GM21723 (cell line): ENCODE measurements at regions not wholly inside any gene's neighbourhood (a gene's known extent, or its start where the extent isn't known, plus 50 kb on each side); places are given as distances from the start of the nearest gene placed in this dataset.
"Not testable (repeated sequence)": the region's sequence is repeated elsewhere in the genome, so short reads cannot be mapped to it uniquely, and the experiment has no call there.

ENCODE experiments used
- ATAC-seq: cut with Tn5 transposase; IDR thresholded peaks from one replicate; pipeline ENCODE4 v1.9.1; 2021; ENCODE audit warnings: mild to moderate bottlenecking, moderate library complexity; ENCODE audit not compliant: unreplicated experiment

DNA sequence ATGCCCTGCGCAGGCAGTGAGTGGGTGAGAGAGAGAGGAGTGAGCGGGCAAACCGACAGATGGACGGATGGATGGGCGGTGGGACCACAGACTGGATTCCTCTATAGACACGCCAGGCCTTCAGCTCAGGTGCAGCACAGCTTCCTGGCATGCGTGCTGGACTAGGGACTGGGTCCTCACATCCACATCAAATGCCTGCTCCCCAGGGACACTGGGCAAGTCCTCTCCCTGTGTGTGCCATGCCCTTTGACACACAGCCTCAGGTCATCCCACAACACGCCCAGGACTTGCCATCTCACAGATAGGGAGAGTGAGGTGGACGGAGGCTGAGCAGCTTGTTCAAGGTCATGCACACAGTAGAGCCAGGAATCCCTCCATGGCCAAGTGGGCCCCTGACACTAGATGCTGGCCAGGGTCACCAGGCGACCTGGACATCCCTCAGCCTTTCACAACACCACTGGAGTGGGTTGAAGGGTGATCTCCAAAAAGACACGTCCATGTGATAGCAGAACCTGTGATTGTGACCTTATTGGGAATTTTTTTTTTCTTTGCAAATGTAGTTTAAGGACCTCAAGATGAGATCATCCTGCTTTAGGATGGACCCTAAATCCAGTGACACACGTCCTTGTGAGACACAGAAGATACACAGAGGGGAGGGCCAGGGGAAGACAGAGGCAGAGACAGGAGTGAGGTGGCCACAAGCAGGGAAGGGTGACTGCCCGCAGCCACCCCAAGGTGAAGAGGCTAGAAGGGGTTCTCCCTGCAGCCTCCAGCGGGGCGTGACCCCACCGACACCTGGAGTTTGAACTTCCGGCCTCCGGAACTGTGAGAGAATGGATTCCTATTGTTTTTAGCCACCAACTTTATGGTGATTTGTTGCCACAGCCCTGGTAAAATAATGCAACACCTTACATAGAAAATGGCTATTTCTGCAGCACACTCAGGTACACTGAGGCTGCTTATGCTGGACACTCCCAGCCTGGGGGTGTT lies 155.0 kb upstream of the CHST15 start:
- no peak for ATAC-seq

DNA sequence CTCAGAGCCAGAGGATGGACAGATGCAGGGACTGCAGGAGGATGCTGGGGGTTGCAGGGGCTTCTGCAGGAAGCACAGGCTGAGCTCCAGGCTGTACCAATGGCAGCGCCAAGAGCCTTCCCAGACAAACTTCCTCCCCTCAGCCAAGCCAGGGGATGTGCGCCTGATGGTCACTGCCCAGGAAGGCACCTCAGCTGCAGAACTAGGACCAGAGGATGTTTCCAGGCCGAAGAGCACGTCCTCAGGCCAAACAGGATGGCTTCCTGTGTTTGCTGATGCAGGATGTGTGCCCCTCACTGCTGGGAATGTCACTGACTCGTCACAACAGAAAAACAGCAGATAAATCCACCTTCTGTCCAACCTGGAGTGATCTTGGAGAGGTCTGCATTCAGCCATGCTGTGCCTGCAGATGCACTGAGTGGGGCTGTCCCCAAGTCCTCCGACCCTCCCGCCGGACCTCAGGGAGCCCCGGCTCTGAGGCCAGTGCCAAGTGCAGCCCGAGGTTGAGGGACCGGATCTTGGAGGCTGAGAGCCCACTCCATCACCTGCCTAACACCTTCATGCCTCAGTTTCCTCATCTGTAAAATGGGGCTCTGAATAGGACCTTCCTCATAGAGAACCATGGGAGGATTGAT lies 152.5 kb upstream of the CHST15 start:
- ATAC-seq = no peak

DNA sequence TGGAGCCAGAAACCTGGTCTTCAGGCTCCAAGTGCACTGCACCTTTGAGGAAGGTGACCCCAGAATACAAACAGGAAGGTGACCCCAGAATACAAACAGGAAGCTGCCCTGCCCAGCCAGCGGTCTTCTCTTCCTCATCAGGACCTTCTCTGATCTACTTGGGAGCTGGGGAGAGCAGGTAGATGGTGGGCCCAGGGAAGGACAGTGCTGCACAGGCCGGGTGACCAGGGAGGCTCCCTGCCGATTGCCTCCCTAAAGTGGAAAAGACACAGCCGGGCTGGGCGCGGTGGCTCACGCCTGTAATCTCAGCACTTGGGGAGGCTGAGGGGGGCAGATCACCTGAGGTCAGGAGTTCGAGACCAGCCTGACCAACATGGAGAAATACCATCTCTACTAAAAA lies 151.8 kb upstream of the CHST15 start:
- no peak for ATAC-seq

DNA sequence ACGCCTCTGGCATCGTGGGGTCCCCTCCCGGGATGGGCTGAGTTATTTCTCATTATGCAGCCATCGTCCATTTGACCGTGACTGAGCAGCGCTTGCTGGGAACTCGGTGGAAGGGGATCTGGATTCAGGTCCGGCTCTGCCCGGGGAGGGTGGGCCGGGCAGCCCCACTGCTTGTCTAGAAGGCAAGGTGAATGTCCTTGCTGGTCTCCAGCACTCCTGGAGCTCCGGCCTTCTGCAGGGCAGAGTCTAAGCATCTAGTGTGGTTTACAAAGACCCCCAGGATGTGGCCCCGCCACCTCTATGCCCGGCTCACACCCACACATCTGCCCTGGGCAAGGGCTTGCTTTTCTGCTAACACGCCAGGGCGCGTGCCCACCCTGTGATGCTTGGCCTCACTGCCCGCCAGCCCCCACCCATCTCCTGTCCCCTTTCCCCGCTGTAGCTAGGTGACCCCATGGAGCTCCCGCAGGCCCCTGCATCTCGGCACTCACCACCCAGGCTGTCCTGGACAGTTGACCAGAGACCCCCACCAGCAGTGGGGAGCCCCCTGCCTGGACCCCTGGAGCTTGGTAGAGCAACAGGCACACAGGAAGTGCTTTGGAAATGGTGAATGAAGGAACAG lies 151.0 kb upstream of the CHST15 start:
- ATAC-seq = no peak

DNA sequence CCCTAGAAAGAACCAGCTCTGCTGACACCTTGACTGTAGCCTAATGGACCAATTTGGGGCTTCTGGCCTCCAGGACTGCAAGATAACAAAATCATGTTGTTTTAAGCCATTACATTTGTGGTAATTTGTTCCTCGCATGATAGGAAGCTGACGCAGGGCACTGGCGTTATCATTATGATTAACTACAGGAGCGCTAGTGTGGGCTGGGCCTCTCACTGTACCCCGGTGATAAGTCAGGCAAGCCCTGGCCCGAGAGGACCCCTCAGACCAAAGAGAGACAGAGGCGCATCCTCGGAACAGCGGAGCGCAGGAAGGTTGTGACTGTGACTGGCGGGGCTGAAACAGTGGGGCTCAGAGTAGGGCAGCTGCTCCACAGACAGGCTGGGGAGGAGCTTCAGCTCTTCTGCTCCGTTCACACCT lies 150.3 kb upstream of the CHST15 start:
- ATAC-seq = no peak

DNA sequence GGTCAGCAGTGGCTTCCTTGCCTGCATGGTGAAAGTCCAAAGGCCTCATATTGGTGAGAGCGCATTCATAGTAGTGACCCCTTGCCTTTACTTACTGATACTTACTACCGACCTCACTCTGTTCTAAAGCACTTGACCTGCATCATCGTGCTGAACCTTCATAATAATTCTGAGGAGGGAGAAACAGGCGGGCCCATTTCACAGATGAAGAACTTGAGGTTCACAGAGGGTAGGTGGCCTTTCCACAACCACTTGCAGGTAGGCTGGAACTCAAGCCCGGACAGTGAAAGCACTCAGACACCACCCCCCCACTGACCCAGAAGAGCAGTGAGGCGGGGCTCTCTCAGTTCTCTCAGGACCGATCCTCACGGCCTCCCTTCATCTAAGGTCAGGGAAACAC lies 149.4 kb upstream of the CHST15 start:
- ATAC-seq = no peak

DNA sequence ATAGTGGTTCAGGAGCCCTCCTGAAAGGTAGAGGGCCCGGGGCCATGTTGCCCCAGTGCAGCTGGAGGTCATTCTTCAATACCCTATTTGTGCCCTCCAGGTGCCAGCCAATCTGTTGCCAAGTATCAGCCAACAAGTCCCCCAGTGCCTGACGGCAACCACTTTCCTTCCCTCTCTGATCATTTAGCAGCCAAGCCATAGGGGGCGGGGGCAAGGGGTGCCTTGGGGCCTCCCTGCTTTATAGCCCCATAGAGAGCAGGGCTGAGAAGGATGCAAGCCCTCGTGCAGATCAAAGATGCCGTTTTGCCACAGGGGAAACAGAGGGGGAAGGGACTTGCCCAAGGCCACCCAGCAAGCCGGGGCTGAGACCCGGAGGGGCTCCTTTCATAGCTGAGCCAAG lies 149.0 kb upstream of the CHST15 start:
- no peak for ATAC-seq

DNA sequence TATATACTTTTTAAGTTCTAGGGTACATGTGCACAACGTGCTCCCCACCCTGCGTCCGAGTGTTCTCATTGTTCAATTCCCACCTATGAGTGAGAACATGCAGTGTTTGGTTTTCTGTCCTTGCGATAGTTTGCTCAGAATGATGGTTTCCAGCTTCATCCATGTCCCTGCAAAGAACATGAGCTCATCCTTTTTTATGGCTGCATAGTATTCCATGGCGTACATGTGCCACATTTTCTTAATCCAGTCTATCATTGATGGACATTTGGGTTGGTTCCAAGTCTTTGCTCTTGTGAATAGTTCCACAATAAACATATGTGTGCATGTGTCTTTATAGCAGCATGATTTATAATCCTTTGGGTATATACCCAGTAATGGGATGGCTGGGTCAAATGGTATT lies 148.1 kb upstream of the CHST15 start:
- not testable (repeated sequence) for ATAC-seq

DNA sequence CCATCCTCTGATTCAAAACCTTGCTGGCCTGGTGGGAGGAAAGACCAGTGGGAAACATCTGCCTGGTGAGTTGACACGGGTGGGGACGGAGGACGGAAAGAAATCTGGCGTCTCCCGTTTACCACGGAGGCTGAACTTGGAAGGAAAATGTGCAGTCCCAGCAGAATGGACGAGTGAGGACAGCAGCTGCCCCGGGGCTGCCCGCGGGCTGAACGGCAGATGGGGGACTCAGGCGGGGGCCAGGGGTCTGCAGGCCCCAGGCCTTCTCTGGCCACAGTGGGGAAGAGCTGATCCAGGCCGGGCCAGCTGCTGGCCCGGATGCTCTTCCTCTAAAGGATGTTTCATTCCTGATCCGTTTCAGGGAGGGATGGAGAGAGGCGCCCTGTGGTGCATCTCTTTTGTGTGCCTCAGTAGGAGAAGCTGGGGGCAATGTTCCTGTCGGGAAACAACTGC lies 147.5 kb upstream of the CHST15 start:
- ATAC-seq = no peak

DNA sequence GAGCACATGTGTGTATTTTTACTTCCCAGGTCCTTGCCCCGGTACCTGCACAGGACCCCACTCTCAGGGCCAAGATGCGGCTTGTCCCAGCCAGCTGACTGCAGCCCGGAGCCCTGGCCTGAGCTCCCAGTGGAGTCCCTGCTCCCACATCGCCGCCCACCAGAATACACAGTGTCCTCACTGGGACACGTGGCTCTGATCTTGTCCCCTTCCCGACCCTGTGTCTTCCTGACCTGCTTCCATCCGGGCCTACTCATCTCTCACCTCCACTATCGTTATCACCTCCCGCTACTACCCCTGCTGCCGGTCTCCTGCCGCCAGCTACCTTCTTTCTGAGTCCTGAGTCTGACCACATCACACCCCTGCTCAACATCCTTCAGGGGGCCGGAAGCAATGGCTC lies 146.3 kb upstream of the CHST15 start:
- ATAC-seq = no peak

DNA sequence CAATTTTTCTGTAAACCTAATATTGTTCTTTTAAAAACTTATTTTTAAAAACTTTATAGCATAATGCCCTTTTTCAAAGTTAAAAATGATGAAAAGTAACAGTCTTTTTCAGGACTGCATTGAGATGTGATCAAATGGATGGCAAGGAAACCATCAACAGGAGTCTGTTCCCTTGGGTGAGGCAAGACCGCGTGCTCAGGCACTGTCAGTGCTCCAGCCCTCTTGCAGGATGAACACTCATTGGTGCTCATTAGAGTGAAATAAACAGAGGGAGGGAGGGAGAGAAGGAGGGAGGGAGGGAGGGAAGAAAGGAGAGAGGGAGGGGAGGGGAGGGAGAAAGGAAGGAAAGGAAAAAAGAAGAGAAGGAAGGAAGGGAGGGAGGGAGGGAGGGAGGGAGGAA lies 145.7 kb upstream of the CHST15 start:
- no peak for ATAC-seq

DNA sequence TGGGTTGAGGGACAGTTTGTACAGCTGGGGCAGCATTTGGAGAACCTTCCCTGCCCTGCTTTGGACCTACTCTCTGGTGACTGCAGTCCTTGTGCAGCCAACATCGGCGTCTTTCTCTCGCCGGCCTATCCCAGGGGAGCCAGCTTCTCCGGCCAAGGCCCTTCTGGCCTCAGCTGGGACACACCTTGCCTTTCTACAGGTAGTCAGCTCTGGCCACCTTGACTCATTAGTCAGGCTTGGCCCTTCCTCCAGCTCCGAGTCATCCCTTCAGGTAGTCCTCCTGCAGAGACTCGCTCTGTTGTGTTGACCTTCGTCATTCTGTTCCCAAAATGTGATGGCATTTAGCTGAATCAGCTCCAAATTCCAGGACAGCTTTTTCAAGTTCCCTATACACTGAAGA lies 145.0 kb upstream of the CHST15 start:
- ATAC-seq = no peak

DNA sequence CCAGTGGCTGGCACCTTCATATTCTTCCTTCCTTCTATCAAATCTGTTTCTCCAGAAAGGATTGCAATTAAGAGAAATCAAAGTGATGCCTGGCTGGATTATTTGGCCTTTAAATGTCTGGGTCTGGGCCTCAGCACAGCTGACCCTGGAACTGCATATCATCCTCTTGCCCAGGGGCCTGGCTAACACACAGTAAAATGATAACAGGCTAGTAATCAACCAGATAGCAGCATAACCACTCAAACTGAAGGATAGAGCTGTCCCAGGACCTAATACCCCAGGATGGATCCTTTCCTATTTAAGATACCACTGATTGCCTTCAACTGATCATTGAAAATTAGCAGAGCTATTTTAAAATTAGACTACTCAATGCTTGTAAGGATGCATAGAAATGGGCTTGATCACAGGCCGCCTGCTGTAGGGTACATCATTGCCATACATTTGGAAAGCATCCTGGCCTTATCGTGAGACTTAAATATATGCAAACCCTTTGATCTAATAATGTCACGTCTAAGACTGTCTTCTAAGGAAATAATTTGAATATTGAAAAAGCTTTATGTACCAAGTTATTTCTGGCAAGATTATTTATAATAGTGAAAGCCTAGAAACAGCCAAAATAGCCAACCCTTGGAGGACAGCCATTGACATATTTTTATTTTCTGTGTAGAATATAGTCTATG lies 144.0 kb upstream of the CHST15 start:
- no peak for ATAC-seq

DNA sequence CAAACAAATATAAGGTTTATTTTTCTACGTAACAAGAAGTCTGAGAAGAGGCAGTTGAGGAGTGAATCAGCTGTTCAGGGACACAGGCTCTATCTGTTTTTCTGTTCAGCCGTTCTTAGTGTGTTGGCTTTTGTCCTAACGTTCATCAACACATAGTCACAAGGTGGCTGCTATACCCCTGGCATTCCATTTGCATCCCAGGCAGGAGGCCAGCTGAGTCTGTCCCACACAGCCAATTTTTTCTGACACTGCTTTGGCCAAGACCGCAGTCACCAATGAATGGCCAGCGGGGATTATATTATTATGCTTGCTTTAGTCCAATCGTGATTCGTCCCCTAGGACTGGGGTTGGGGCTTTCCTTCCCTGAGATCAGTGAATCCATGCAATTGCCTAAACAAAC lies 143.4 kb upstream of the CHST15 start:
- no peak for ATAC-seq

DNA sequence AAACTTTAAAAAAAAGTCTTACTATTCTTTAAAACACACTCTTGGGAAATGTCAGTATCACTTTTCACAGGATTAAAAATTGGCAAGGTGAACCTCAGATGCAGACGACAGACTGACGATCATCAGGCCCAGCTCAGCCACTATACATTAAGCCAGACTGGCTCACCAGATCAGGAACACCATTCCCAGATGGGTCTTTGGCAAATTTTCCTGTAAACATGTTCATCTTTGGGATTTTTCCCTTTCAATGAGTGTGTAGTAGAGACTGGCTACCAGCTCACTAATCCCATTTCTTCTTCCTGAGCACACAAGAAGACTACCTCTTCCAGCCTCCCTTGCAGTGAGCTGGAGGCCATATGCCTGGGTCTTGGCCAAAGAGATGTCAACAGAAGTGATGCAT lies 142.7 kb upstream of the CHST15 start:
- ATAC-seq = no peak

DNA sequence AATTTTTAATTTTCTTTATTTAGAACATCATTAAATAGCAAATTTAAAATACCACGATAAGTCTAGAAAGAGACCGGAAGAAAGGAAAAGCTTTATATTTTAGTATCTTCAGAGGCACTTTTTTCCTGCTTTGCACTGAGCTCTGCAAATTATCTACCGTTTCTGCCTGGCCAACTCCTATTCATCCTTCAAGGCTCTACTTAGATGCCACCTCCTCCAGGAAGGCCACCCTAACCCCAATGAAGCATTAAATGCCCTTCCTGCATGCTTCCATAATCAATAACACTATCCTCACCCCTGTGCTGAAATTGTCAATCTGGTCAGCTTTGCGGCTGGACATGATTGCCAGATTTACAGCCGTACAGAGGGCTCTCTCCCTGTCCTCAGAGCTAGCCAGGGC lies 141.8 kb upstream of the CHST15 start:
- ATAC-seq = no peak

DNA sequence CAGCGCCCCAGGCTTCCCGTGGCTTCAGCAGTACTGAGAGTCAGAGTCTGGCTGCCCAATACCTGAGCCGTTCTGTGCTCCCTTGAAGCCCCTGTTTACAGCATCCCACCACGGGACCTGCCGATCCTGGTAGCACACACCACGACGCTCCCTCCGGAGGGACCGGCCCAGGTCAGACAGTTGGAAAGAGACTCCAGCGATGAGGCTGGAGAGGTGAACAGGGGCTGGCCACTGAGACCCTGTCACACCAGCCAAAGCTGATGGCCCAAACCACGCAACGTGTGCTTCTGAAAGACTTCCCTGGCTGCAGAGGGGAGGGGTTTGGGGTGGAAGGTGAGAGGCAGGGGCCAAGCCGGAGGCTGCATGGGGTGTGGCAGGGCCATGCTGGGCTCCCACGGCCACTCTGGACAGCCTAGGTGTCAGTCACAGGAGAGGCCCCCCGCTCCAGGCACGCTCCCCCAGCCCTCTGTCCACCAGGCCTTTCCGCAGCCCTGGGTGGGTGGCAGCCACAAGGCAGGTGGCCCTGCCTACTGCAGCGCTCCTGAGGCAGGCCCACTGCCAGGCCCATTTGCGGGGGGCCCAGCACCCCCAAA lies 140.2 kb upstream of the CHST15 start:
- ATAC-seq = no peak

DNA sequence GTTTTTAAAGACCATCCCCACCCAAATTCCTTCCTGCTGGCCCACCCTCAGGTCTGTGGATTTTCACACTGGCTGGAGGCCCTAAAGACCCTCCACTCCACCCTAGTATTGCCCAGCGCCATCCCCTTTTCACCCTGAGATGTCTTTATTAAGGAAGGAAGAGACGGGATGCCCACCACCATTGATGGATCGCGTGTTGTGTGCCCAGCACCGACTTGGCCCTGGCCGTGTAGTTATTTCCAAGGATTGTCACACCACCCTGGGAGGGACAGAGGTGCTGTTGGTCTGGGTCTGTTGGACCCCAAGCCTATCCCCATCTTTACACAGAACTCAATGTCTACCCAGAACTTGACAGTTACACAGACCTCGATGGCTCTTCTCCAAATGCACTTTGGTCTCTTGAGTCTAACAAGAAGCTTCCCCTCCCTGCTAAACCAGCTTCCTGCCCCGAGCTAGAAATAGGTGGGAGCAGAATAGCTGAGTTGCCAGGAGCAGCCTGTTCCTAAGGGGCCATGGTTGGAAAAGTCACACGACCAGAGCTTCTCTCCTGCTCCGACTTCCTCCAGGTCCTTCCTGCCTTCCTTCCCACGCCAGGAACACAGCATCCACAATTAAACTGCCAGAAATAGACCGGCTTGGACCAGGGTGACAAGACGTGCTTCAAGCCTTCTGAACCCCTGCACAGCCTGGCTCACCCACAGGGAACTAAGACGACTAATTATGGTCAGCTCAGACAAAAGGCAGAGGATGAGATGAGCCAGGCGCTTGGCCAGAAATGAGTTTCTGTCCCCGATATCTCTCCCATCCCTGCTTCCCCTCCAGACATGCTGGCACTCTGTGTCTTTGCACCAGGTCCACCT lies 139.5 kb upstream of the CHST15 start:
- no peak for ATAC-seq

DNA sequence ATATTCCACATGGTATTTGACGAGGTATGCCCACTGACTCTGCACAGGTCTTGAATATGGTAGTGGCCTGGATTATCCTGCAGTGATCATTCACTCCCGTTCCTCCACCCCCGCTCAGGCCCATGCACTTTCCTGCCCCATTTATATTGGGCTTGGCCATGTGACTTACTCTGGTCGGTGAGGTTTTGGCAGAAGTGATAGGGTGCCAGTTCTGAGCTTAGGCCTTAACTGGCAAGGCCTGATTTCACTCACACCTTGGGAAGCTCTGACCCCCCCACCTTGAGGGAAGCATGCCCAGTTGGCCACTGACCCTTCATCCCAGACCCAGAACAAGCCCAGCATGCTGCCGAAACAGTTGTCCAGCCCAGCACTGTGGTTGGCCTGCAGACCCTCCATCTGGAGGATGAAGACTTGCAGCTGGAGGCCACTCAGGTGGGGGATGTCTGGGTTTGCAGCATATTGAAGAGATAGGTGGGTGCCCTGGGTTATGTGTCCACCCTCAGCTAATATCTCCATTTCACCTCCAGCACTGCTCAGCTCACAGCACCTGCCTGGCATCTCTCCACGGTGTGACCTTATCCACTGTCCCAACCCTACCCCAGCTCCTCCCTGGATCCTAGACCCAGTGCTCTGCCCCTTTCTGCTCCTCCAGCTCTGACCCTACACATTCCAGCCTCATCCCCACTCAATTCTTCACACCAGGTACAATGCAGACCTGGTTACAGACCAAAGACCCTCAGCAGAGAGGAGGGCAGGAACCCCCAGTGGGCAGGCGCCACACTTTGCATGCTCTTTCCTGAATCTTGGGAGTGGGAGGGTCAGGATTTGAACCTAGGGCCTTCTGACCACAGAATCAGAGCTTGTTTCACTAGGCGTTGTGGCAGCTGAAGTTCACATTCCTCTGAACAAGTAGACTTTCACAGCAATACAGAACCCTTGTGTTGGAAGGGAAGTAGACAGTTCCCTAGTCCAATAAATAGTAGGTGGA lies 138.1 kb upstream of the CHST15 start:
- ATAC-seq = peak; percentile 50
